NOMO-1 treated with dmso at 0.1 percent for 144 hours (cell line): ENCODE measurements at regions not wholly inside any gene's neighbourhood (a gene's known extent, or its start where the extent isn't known, plus 50 kb on each side); places are given as distances from the start of the nearest gene placed in this dataset.
"Not testable (repeated sequence)": the region's sequence is repeated elsewhere in the genome, so short reads cannot be mapped to it uniquely, and the experiment has no call there.

Experiments
- DNase-seq: peaks from one replicate; lab custom pipeline; 2025; ENCODE audit not compliant: unreplicated experiment; lab: John Stamatoyannopoulos, UW

GRCh38 chr2:120528051-120528692 lies 182.2 kb downstream of the INHBB start:
- DNase-seq: no peak

GRCh38 chr2:120528693-120529076 lies 182.7 kb downstream of the INHBB start:
- DNase-seq: no peak

- DNase-seq: no peak
Measured at GRCh38 chr2:120530781-120531180, 184.8 kb downstream of the INHBB start.

GRCh38 chr2:120531365-120531764 lies 185.4 kb downstream of the INHBB start:
- no peak for DNase-seq

GRCh38 chr2:120531863-120532600 lies 186.1 kb downstream of the INHBB start:
- no peak for DNase-seq

GRCh38 chr2:120533625-120534024 lies 187.7 kb downstream of the INHBB start:
- DNase-seq: no peak

- DNase-seq: no peak
Measured at GRCh38 chr2:120534457-120534856, 188.5 kb downstream of the INHBB start.

GRCh38 chr2:120535081-120535480 lies 189.1 kb downstream of the INHBB start:
- DNase-seq: no peak

- DNase-seq: no peak
Measured at GRCh38 chr2:120536141-120536540, 190.2 kb downstream of the INHBB start.

- DNase-seq: no peak
Measured at GRCh38 chr2:120538691-120539423, 192.9 kb downstream of the INHBB start.

- no peak for DNase-seq
Measured at GRCh38 chr2:120539424-120539936, 193.5 kb downstream of the INHBB start.

GRCh38 chr2:120539937-120540718 lies 194.2 kb downstream of the INHBB start:
- DNase-seq: no peak

GRCh38 chr2:120540719-120541552 lies 194.7 kb upstream of the GLI2 start:
- no peak for DNase-seq

GRCh38 chr2:120541553-120541932 lies 194.1 kb upstream of the GLI2 start:
- DNase-seq: no peak

- no peak for DNase-seq
Measured at GRCh38 chr2:120541972-120542670, 193.5 kb upstream of the GLI2 start.

- no peak for DNase-seq
Measured at GRCh38 chr2:120542911-120543527, 192.6 kb upstream of the GLI2 start.

GRCh38 chr2:120543899-120544298 lies 191.8 kb upstream of the GLI2 start:
- no peak for DNase-seq

- DNase-seq: no peak
Measured at GRCh38 chr2:120544522-120544921, 191.1 kb upstream of the GLI2 start.

GRCh38 chr2:120545007-120545406 lies 190.7 kb upstream of the GLI2 start:
- DNase-seq: not testable (repeated sequence)
